HG03457 (cell line): ENCODE measurements at regions not wholly inside any gene's neighbourhood (a gene's known extent, or its start where the extent isn't known, plus 50 kb on each side); places are given as distances from the start of the nearest gene placed in this dataset.
A peak's percentile ranks its signal among the peaks of the same experiment; 100 is the strongest.
"Not testable (repeated sequence)": the region's sequence is repeated elsewhere in the genome, so short reads cannot be mapped to it uniquely, and the experiment has no call there.

Experiments used
- ATAC-seq: cut with Tn5 transposase; IDR thresholded peaks from one replicate; pipeline ENCODE4 v1.9.1; 2021; ENCODE audit warnings: moderate number of reproducible peaks; ENCODE audit not compliant: unreplicated experiment

- no peak for ATAC-seq
These were observed 176.5 kb upstream of the FBN2 start for GRCh38 chr5:128714551-128714950.

GRCh38 chr5:128722551-128722950 lies 184.5 kb upstream of the FBN2 start:
- ATAC-seq = no peak

- not testable (repeated sequence) for ATAC-seq
These were observed 192.0 kb upstream of the FBN2 start for GRCh38 chr5:128730021-128730420.

- not testable (repeated sequence) for ATAC-seq
These were observed 197.6 kb upstream of the FBN2 start for GRCh38 chr5:128735656-128736055.

GRCh38 chr5:128736553-128736952 lies 198.5 kb upstream of the FBN2 start:
- ATAC-seq = no peak

- no peak for ATAC-seq
These were observed 211.3 kb upstream of the FBN2 start for GRCh38 chr5:128749136-128749898.

GRCh38 chr5:128750155-128750554 lies 212.1 kb upstream of the FBN2 start:
- no peak for ATAC-seq

- no peak for ATAC-seq
These were observed 207.9 kb upstream of the SLC27A6 start for GRCh38 chr5:128757196-128757959.

GRCh38 chr5:128762661-128763306 lies 202.5 kb upstream of the SLC27A6 start:
- ATAC-seq = no peak

- no peak for ATAC-seq
These were observed 202.0 kb upstream of the SLC27A6 start for GRCh38 chr5:128763321-128763720.

- no peak for ATAC-seq
These were observed 200.5 kb upstream of the SLC27A6 start for GRCh38 chr5:128764601-128765310.

GRCh38 chr5:128765448-128766061 lies 199.7 kb upstream of the SLC27A6 start:
- ATAC-seq = no peak

- no peak for ATAC-seq
These were observed 198.9 kb upstream of the SLC27A6 start for GRCh38 chr5:128766406-128766805.

- no peak for ATAC-seq
These were observed 194.4 kb upstream of the SLC27A6 start for GRCh38 chr5:128770907-128771306.

- no peak for ATAC-seq
These were observed 192.9 kb upstream of the SLC27A6 start for GRCh38 chr5:128772356-128772755.

GRCh38 chr5:128773378-128773777 lies 191.9 kb upstream of the SLC27A6 start:
- ATAC-seq = no peak

- ATAC-seq = no peak
These were observed 190.7 kb upstream of the SLC27A6 start for GRCh38 chr5:128774605-128775004.

GRCh38 chr5:128775558-128775957 lies 189.7 kb upstream of the SLC27A6 start:
- no peak for ATAC-seq

GRCh38 chr5:128777052-128777451 lies 188.2 kb upstream of the SLC27A6 start:
- ATAC-seq = peak; percentile 85

- no peak for ATAC-seq
These were observed 186.8 kb upstream of the SLC27A6 start for GRCh38 chr5:128778474-128778873.

GRCh38 chr5:128782446-128782845 lies 182.8 kb upstream of the SLC27A6 start:
- ATAC-seq = no peak
